ENCODE measurements at regions not wholly inside any gene's neighbourhood (a gene's known extent, or its start where the extent isn't known, plus 50 kb on each side); places are given as distances from the start of the nearest gene placed in this dataset.

GRCh38 chr6:22621701-22622100 is 52.3 kb downstream of the HDGFL1 start:
- H3K4me3 ChIP-seq (ENCODE audit: low read depth, low read length), result no peak overlapping the region
- DNase-seq (ENCODE audit: low read depth), result no peak
- TF ChIP-seq CTCF (IDR thresholded peaks at IDR 0.05; ENCODE audit: insufficient read depth, low read length, severe bottlenecking), result no peak
- no peak for FAIRE-seq
- H3K36me3 ChIP-seq (ENCODE audit: control insufficient read depth, insufficient read depth, low read length), result no peaks in the 10 kb centered on the region
- no peaks in the 10 kb centered on the region for H3K27me3 ChIP-seq (ENCODE audit: control insufficient read depth, insufficient read depth, low read length)

- DNase-seq (ENCODE audit: low read depth), result no peak
- TF ChIP-seq CTCF (IDR thresholded peaks at IDR 0.05; ENCODE audit: insufficient read depth, low read length, severe bottlenecking), result no peak
- Histone ChIP-seq H3K27me3 (ENCODE audit: control insufficient read depth, insufficient read depth, low read length) (no peaks in the 10 kb centered on the region), H3K4me3 (ENCODE audit: low read depth, low read length) (no peak overlapping the region), H3K36me3 (ENCODE audit: control insufficient read depth, insufficient read depth, low read length) (no peaks in the 10 kb centered on the region)
- no peak for FAIRE-seq
Measured at GRCh38 chr6:22622351-22622750, 53.0 kb downstream of the HDGFL1 start.

- no peaks in the 10 kb centered on the region for H3K27me3 ChIP-seq (ENCODE audit: control insufficient read depth, insufficient read depth, low read length)
- no peak for TF ChIP-seq CTCF (IDR thresholded peaks at IDR 0.05; ENCODE audit: insufficient read depth, low read length, severe bottlenecking)
- no peak for DNase-seq (ENCODE audit: low read depth)
- no peaks in the 10 kb centered on the region for H3K36me3 ChIP-seq (ENCODE audit: control insufficient read depth, insufficient read depth, low read length)
- no peak overlapping the region for H3K4me3 ChIP-seq (ENCODE audit: low read depth, low read length)
- no peak for FAIRE-seq
Measured at GRCh38 chr6:22622813-22623212, 53.4 kb downstream of the HDGFL1 start.

GRCh38 chr6:22627644-22628043 is 58.3 kb downstream of the HDGFL1 start:
- no peak for TF ChIP-seq CTCF (IDR thresholded peaks at IDR 0.05; ENCODE audit: insufficient read depth, low read length, severe bottlenecking)
- no peaks in the 10 kb centered on the region for H3K36me3 ChIP-seq (ENCODE audit: control insufficient read depth, insufficient read depth, low read length)
- DNase-seq (ENCODE audit: low read depth) (no peak), FAIRE-seq (no peak)
- H3K27me3 ChIP-seq (ENCODE audit: control insufficient read depth, insufficient read depth, low read length), result no peaks in the 10 kb centered on the region
- H3K4me3 ChIP-seq (ENCODE audit: low read depth, low read length), result no peak overlapping the region

GRCh38 chr6:22631091-22631490 is 61.7 kb downstream of the HDGFL1 start:
- Histone ChIP-seq H3K36me3 (ENCODE audit: control insufficient read depth, insufficient read depth, low read length) (no peaks in the 10 kb centered on the region), H3K4me3 (ENCODE audit: low read depth, low read length) (no peak overlapping the region), H3K27me3 (ENCODE audit: control insufficient read depth, insufficient read depth, low read length) (no peaks in the 10 kb centered on the region)
- FAIRE-seq (no peak), DNase-seq (ENCODE audit: low read depth) (no peak)
- TF ChIP-seq CTCF (IDR thresholded peaks at IDR 0.05; ENCODE audit: insufficient read depth, low read length, severe bottlenecking), result no peak

- DNase-seq (ENCODE audit: low read depth) (no peak), FAIRE-seq (no peak)
- H3K36me3 ChIP-seq (ENCODE audit: control insufficient read depth, insufficient read depth, low read length), result no peaks in the 10 kb centered on the region
- no peak for TF ChIP-seq CTCF (IDR thresholded peaks at IDR 0.05; ENCODE audit: insufficient read depth, low read length, severe bottlenecking)
- no peaks in the 10 kb centered on the region for H3K27me3 ChIP-seq (ENCODE audit: control insufficient read depth, insufficient read depth, low read length)
- H3K4me3 ChIP-seq (ENCODE audit: low read depth, low read length), result no peak overlapping the region
Measured at GRCh38 chr6:22632581-22633145, 63.3 kb downstream of the HDGFL1 start.

All from bronchial epithelial cell (primary cell).